ENCODE measurements at regions not wholly inside any gene's neighbourhood (a gene's known extent, or its start where the extent isn't known, plus 50 kb on each side); places are given as distances from the start of the nearest gene placed in this dataset.
"Not testable (repeated sequence)": the region's sequence is repeated elsewhere in the genome, so short reads cannot be mapped to it uniquely, and the experiment has no call there.

DNA sequence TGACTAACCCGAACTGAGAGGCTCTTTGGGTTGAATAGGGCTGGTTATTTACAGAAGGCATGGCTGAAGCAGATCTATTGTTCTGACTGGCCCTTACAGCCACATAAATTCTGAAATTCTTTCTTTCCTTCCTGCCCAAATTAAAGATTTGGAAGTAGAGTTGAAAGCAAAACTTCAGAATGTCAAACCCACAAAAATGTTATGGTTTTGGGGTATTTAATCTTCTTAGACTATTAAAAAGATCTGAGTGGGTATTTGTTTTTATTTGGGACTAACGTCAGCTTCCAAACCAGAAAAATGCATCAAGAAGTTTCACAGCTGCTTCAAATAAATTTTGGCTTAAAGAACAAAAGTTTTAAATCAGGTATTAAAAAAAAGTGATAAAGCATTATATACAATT lies 124.5 kb downstream of the AHR start:
- H3K4me3 ChIP-seq (ENCODE audit: low read length): no peak overlapping the region
- TF ChIP-seq ZNF274 (IDR thresholded peaks at IDR 0.05; ENCODE audit: low read depth, low read length): no peak

- H3K4me3 ChIP-seq (ENCODE audit: low read length): no peak overlapping the region
- TF ChIP-seq ZNF274 (IDR thresholded peaks at IDR 0.05; ENCODE audit: low read depth, low read length): no peak
Observed at GRCh38 chr7:17427924-17428323, 129.5 kb downstream of the AHR start.

DNA sequence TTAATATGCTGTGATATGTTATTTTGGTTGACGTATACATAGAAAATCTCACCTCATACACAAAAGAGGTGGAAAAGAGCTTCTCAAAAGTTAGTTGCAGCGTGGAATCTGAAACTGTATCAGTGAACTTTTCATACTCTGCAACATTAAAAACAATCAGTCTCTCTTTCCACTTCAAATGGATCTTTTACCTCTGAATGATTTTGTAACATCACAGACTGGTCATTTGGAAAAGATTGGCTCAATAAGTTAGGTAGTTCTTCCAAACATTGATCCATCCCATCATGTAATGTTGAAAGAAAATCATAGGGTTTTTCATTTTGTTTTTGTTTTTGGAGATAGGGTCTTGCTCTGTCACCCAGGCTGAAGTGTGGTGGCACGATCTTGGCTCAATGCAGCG lies 131.1 kb downstream of the AHR start:
- H3K4me3 ChIP-seq (ENCODE audit: low read length): no peak overlapping the region
- no peak for TF ChIP-seq ZNF274 (IDR thresholded peaks at IDR 0.05; ENCODE audit: low read depth, low read length)

GRCh38 chr7:17432793-17433192 lies 134.3 kb downstream of the AHR start:
- no peak for TF ChIP-seq ZNF274 (IDR thresholded peaks at IDR 0.05; ENCODE audit: low read depth, low read length)
- H3K4me3 ChIP-seq (ENCODE audit: low read length): no peak overlapping the region

GRCh38 chr7:17434191-17434590 lies 135.7 kb downstream of the AHR start:
- no peak overlapping the region for H3K4me3 ChIP-seq (ENCODE audit: low read length)
- no peak for TF ChIP-seq ZNF274 (IDR thresholded peaks at IDR 0.05; ENCODE audit: low read depth, low read length)

- no peak overlapping the region for H3K4me3 ChIP-seq (ENCODE audit: low read length)
- no peak for TF ChIP-seq ZNF274 (IDR thresholded peaks at IDR 0.05; ENCODE audit: low read depth, low read length)
Observed at GRCh38 chr7:17434841-17435692, 136.6 kb downstream of the AHR start.

GRCh38 chr7:17436126-17436525 lies 137.7 kb downstream of the AHR start:
- TF ChIP-seq ZNF274 (IDR thresholded peaks at IDR 0.05; ENCODE audit: low read depth, low read length): no peak
- no peak overlapping the region for H3K4me3 ChIP-seq (ENCODE audit: low read length)

DNA sequence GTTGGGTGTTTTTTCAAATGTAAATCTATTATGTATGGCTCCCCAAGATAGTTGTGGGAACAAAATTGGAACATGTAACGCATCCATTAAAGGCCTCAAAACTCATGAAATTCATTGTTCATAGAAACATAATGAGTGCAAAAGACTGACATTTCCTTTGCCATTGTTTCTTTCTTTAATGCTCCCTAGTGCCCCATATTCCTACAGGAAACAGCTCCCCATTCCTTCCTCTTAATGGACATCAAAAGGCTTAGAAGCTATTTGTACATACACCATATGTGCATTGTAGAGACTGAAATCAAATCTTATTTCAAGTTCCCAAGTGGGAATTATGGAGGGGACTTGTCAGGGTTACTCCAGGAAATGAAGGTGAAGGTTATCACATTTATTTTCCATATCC lies 139.1 kb downstream of the AHR start:
- no peak overlapping the region for H3K4me3 ChIP-seq (ENCODE audit: low read length)
- TF ChIP-seq ZNF274 (IDR thresholded peaks at IDR 0.05; ENCODE audit: low read depth, low read length): no peak

DNA sequence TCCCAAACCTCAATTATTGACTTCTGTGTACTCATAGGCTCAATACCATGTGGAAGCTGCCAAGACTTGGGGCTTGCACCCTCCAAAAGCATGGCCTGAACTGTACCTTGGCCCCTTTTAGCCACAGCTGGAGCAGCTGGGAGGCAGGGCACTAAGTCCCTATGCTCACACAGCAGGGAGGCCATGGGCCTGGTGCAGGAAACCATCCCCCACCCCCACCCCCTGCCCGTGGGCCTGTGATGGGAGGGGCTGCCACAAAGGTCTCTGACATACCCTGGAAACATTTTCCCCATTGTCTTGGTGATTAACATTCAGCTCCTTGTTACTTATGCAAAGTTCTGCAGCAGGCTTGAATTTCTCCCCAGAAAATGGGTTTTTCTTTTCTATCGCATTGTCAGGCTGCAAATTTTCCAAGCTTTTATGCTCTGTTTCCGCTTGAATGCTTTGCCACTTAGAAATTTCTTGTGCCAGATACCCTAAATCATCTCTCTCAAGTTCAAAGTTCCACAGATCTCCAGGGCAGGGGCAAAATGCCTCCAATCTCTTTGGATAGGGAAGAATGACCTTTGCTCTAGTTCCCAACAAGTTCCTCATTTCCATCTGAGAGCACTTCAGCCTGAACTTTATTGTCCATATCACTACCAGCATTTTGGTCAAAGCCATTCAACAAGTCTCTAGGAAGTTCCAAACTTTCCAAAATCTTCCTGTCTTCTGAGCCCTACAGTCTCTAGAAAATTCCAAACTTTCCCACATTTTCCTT lies 141.8 kb downstream of the AHR start:
- not testable (repeated sequence) for H3K4me3 ChIP-seq (ENCODE audit: low read length)

- TF ChIP-seq ZNF274 (IDR thresholded peaks at IDR 0.05; ENCODE audit: low read depth, low read length): no peak
- no peak overlapping the region for H3K4me3 ChIP-seq (ENCODE audit: low read length)
Observed at GRCh38 chr7:17440831-17441230, 142.4 kb downstream of the AHR start.

DNA sequence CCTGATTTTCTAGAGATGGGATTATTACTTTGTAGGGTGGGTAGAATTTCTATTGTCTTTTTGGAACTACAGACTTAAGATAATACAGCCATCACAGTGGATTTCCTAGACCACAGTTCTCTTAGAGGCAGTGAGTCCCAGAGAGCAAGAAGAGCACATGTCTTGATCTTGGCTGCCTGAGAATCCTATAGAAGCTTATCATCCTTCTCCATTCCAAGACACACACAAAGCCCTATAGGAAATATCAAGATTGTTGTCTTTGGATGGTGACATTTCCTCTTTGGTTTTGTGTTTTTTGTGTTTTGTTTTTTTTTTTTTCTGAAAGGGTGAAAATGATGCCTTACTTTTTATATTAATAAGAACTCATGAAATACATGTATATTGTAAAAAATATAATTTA lies 143.1 kb downstream of the AHR start:
- H3K4me3 ChIP-seq (ENCODE audit: low read length): no peak overlapping the region
- no peak for TF ChIP-seq ZNF274 (IDR thresholded peaks at IDR 0.05; ENCODE audit: low read depth, low read length)

DNA sequence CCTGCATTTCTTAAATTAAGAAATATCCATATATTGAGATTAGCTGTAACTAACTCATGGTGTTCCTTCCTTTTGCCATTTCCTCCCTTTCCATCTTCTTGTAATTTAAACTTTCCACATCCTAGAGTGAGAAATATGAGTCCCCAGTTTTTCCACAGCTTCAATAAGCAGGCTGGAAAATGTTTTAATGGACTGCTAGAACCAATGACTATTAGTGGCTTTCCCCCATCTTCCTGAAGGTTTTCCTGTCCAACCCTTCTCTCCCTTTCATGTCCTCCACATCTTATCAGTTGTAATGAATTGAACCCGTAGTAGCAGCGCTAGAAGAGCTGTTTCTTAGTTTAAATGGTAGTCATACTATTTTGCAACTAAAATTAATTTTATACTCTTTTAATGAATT lies 145.7 kb downstream of the AHR start:
- no peak overlapping the region for H3K4me3 ChIP-seq (ENCODE audit: low read length)
- TF ChIP-seq ZNF274 (IDR thresholded peaks at IDR 0.05; ENCODE audit: low read depth, low read length): no peak

- TF ChIP-seq ZNF274 (IDR thresholded peaks at IDR 0.05; ENCODE audit: low read depth, low read length): no peak
- no peak overlapping the region for H3K4me3 ChIP-seq (ENCODE audit: low read length)
Observed at GRCh38 chr7:17444673-17445072, 146.2 kb downstream of the AHR start.

DNA sequence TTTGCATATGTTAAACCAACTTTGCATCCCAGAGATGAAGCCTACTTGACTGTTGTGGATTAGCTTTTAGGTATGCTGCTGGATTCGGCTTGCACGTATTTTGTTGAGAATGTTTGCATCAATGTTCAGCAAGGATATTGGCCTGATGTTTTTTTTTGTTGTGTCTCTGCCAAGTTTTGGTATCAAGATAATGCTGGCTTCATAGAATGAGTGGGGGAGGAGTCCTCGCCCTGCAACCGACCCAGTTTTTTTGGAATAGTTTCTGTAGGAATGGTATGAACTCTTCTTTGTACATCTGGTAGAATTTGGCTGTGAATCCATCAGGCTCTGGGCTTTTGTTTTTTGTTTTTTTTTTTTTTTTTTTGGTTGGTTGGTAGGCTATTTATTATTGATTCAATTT lies 147.9 kb downstream of the AHR start:
- no peak for TF ChIP-seq ZNF274 (IDR thresholded peaks at IDR 0.05; ENCODE audit: low read depth, low read length)
- no peak overlapping the region for H3K4me3 ChIP-seq (ENCODE audit: low read length)

DNA sequence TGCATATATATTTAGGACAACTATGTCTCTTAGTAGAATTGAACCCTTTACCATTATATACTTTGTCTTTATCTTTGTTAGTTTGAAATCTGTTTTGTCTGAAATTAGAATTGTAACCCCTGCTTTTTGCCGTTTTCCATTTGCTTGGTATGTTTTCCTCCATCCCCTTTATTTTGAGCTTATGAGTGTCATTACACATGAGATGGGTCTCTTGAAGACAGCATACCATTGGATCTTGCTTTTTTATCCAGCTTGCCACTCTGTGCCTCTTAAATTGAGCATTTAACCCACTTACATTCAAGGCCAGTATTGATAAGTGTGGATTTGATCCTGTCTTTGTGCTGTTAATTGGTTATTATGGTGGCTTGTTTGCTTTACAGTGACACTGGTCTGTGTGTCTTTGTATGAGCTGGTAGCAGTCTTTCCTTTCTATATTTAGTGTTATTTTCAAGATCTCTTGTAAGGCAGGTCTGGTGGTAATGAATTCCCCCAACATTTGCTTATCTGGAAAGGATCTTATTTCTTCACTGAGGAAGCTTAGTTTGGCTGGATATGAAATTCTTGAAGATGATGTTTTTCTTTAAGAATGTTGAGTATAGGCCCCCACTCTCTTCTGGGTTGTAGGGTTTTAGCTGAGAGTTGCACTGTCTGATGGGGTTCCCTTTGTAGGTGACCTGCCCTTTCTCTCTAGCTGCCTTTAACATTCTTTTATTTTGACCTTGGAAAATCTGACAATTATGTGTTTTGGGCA lies 149.5 kb downstream of the AHR start:
- TF ChIP-seq ZNF274 (IDR thresholded peaks at IDR 0.05; ENCODE audit: low read depth, low read length): no peak
- no peak overlapping the region for H3K4me3 ChIP-seq (ENCODE audit: low read length)

Data from GM08714 (cell line).